Endothelial cell of umbilical vein (primary cell): ENCODE measurements at regions not wholly inside any gene's neighbourhood (a gene's known extent, or its start where the extent isn't known, plus 50 kb on each side); places are given as distances from the start of the nearest gene placed in this dataset.

ENCODE experiments used
- CTCF ChIP-seq, 2 donors: IDR thresholded peaks; 1 replicate in 1 of 2; 2 replicates in 1 of 2; pipeline ENCODE4 v1.5.1; 2011; ENCODE audit warnings: low read length in 2 of 2, mild to moderate bottlenecking in 2 of 2, moderate library complexity in 2 of 2, control low read depth in 1 of 2, inconsistent platforms in 1 of 2, low read depth in 1 of 2; ENCODE audit not compliant: insufficient read depth in 1 of 2; ENCODE audit errors: extremely low read depth in 1 of 2
- EZH2 ChIP-seq: IDR thresholded peaks from 2 replicates; pipeline ENCODE4 v1.6.1; 2012; ENCODE audit warnings: borderline replicate concordance, low read depth, mild to moderate bottlenecking, moderate library complexity, low read length, inconsistent platforms; ENCODE audit not compliant: severe bottlenecking
- GATA2 ChIP-seq: IDR thresholded peaks from 2 replicates; pipeline ENCODE4 v1.7.0; 2011; ENCODE audit warnings: low read depth, mild to moderate bottlenecking, moderate library complexity, mixed read lengths, low read length; ENCODE audit not compliant: insufficient read length, insufficient read depth
- POLR2A ChIP-seq: IDR thresholded peaks from 2 replicates; pipeline ENCODE4 v1.6.1; 2012; ENCODE audit warnings: low read depth, mild to moderate bottlenecking, control low read depth, low read length
- TF ChIP-seq, protein P1 (sequence below): IDR thresholded peaks from 2 replicates; pipeline ENCODE4 v1.6.1; 2011; ENCODE audit not compliant: insufficient read depth, insufficient read length

- TF ChIP-seq GATA2 (no peak), CTCF (IDR thresholded peaks at IDR 0.05; ENCODE audit: extremely low read depth in 1 of 2, insufficient read depth in 1 of 2, low read depth in 1 of 2, low read length in 2 of 2) (no peak), POLR2A (no peak), EZH2 (no peak)
- TF ChIP-seq, protein P1, sequence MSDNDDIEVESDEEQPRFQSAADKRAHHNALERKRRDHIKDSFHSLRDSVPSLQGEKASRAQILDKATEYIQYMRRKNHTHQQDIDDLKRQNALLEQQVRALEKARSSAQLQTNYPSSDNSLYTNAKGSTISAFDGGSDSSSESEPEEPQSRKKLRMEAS, result no peak
Observed at GRCh38 chr11:92782806-92783205, 186.6 kb upstream of the MTNR1B start.
